Suprapubic skin (tissue), 3 donors: ENCODE measurements at regions not wholly inside any gene's neighbourhood (a gene's known extent, or its start where the extent isn't known, plus 50 kb on each side); places are given as distances from the start of the nearest gene placed in this dataset.

ENCODE experiments used
- CTCF ChIP-seq, 2 donors: fragments of 200-600 bp in 1 of 2; fragments of 450-650 bp in 1 of 2; sonication (generic) in 1 of 2; IDR thresholded peaks; one replicate each; pipeline ENCODE4 v1.5.1; 2016 to 2019; ENCODE audit warnings: antibody characterized with exemption in 2 of 2, mild to moderate bottlenecking in 1 of 2, moderate library complexity in 1 of 2
- POLR2AphosphoS5 ChIP-seq, 3 donors: sonication (generic); formaldehyde crosslinking; IDR thresholded peaks; one replicate each; pipeline ENCODE4 v1.6.1; 2017; ENCODE audit warnings: antibody characterized with exemption in 3 of 3

DNA sequence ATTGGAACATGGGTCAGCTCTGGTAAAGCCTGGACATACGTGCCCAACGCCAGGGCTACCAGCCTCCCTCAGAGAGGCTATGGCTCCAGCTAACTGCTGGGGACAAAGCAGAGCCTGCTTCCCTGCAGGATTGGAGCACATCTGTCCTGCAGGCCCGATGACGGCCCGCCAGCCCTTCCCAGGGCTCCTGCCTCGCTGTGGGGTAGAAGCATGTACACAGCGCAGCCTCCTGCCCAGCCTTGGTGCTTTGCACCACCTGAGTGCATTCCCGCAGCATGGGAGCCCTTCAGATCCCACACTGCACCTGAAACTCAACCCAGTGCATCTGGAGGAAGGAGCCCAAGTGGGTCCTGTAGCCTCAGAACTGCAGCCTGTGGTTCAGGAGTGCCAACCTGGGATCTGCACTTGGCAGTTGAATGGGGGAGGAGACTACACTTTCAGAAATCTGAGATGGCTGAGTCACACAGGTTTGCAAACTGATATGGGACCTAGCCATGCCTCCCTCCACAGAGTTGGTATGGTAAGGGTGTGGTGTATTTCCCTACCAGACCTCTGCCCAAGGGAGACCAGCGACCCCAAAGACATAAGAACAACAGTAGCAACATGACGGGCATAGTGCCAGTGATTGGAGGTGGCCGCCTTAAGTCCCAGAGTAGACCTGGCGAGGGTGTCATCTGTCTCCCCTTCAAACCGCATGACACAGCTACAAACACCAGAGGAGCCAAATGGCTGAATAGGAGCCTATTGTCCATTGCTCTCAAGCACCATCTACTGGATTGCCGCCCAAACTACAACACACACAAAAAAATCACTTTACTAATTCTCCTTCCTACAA is 273.9 kb upstream of the MIS18BP1 start:
- no peak for TF ChIP-seq CTCF (IDR thresholded peaks at IDR 0.05)
- TF ChIP-seq POLR2AphosphoS5 (IDR thresholded peaks at IDR 0.05): no peak
